Embryonic facial prominence (tissue), 1 donor: ENCODE measurements at regions not wholly inside any gene's neighbourhood (a gene's known extent, or its start where the extent isn't known, plus 50 kb on each side); places are given as distances from the start of the nearest gene placed in this dataset.

Experiments
- DNase-seq: peaks from one replicate; pipeline ENCODE4 v3.0.0-alpha.2; 2016; ENCODE audit errors: extremely low spot score

DNA sequence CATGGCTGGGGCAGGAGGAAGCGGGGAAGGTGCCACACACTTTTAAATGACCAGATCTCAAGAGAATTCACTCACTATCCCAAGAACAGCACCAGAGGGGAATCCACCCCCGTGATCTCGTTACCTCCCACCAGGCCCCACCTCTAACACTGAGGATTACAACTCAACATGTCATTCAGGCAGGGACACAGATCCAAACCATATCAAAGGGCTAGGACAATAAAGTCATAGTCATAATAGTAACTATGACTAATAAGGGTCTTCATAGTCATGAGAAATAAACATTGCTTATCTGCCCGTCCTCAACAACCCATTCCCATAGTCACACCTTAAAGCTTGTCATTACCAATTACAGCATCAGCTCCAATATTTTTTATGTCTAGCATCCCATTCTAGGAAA lies 65.3 kb upstream of the SMC2 start:
- no peak for DNase-seq
